Vagina (tissue), 2 donors: ENCODE measurements at regions not wholly inside any gene's neighbourhood (a gene's known extent, or its start where the extent isn't known, plus 50 kb on each side); places are given as distances from the start of the nearest gene placed in this dataset.
"Not testable (repeated sequence)": the region's sequence is repeated elsewhere in the genome, so short reads cannot be mapped to it uniquely, and the experiment has no call there.

Experiments
- CTCF ChIP-seq, 3 experiments: fragments of 450-650 bp in 2 of 3; fragments of 200-600 bp in 1 of 3; sonication (generic) in 1 of 3; IDR thresholded peaks; one replicate each; pipeline ENCODE4 v1.5.1; 2017 to 2019; ENCODE audit warnings: antibody characterized with exemption in 3 of 3, mild to moderate bottlenecking in 2 of 3, moderate library complexity in 2 of 3
- POLR2A ChIP-seq, 2 donors: fragments of 450-650 bp; IDR thresholded peaks; one replicate each; pipeline ENCODE4 v1.6.1; 2017; ENCODE audit warnings: antibody characterized with exemption in 2 of 2, mild to moderate bottlenecking in 2 of 2, moderate library complexity in 2 of 2

GRCh38 chr5:99410386-99410785, 481.6 kb upstream of the CHD1 start:
- not testable (repeated sequence) for TF ChIP-seq CTCF, POLR2A (IDR thresholded peaks at IDR 0.05)
